HL-60 (cell line): ENCODE measurements at regions not wholly inside any gene's neighbourhood (a gene's known extent, or its start where the extent isn't known, plus 50 kb on each side); places are given as distances from the start of the nearest gene placed in this dataset.

Source experiments
- DNase-seq, 2 experiments: peaks; one replicate each; pipeline ENCODE4 v3.0.0-alpha.2; 2010 to 2020; ENCODE audit warnings: low read depth in 1 of 2, low spot score in 1 of 2
- H3K27ac ChIP-seq: fragments of 250-450 bp; sonication (Bioruptor Pico); replicated peaks from 2 replicates; pipeline ENCODE4 v1.5.1; 2020; ENCODE audit warnings: mild to moderate bottlenecking, moderate library complexity
- H3K27me3 ChIP-seq: fragments of 250-450 bp; sonication (Bioruptor Pico); 2 replicates; pipeline ENCODE4 v1.5.1; 2021; ENCODE audit warnings: mild to moderate bottlenecking, moderate library complexity; ENCODE audit not compliant: insufficient read depth, poor library complexity, severe bottlenecking
- H3K4me3 ChIP-seq: replicated peaks from 2 replicates; pipeline ENCODE4 v1.5.1; 2011; ENCODE audit warnings: mild to moderate bottlenecking, control low read depth, low read length; ENCODE audit not compliant: insufficient read depth
- GABPA ChIP-seq: IDR thresholded peaks from 2 replicates; pipeline ENCODE4 v1.6.1; 2012; ENCODE audit warnings: low read depth
- POLR2AphosphoS5 ChIP-seq: IDR thresholded peaks from 2 replicates; pipeline ENCODE4 v1.6.1; 2012; ENCODE audit warnings: low read depth
- SPI1 ChIP-seq: IDR thresholded peaks from 2 replicates; pipeline ENCODE4 v1.6.1; 2012; ENCODE audit warnings: low read depth, mild to moderate bottlenecking, borderline replicate concordance
- TF ChIP-seq, protein P1 (sequence below): IDR thresholded peaks from one replicate; pipeline ENCODE4 v1.5.1; 2011; ENCODE audit warnings: low read length, control low read depth, inconsistent platforms; ENCODE audit not compliant: insufficient read depth
- TF ChIP-seq, protein P2 (sequence below): IDR thresholded peaks from 2 replicates; pipeline ENCODE4 v1.6.1; 2012; ENCODE audit warnings: low read depth; ENCODE audit not compliant: insufficient replicate concordance

DNA sequence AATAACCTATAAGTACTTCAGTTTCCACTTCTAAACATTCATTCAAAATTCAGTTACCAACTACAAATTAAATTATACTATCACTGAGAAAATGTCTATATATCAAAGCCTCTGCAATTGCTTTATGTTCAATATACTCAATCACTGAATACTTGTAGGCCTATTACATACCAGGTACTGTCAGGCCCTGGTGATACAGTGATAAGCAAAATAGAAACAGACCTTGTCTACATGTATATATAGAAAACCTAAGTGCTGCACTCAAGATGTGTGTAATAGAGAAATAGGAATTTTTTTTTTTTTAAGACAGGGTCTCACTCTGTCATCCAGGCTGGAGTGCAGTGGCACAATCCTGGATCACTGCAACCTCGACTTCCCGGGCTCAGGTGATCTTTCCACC is 53.7 kb upstream of the PHF14 start:
- TF ChIP-seq, protein P1, sequence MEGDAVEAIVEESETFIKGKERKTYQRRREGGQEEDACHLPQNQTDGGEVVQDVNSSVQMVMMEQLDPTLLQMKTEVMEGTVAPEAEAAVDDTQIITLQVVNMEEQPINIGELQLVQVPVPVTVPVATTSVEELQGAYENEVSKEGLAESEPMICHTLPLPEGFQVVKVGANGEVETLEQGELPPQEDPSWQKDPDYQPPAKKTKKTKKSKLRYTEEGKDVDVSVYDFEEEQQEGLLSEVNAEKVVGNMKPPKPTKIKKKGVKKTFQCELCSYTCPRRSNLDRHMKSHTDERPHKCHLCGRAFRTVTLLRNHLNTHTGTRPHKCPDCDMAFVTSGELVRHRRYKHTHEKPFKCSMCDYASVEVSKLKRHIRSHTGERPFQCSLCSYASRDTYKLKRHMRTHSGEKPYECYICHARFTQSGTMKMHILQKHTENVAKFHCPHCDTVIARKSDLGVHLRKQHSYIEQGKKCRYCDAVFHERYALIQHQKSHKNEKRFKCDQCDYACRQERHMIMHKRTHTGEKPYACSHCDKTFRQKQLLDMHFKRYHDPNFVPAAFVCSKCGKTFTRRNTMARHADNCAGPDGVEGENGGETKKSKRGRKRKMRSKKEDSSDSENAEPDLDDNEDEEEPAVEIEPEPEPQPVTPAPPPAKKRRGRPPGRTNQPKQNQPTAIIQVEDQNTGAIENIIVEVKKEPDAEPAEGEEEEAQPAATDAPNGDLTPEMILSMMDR, result no peak
- TF ChIP-seq GABPA, result no peak
- no peak for TF ChIP-seq SPI1
- TF ChIP-seq POLR2AphosphoS5, result no peak
- TF ChIP-seq, protein P2, sequence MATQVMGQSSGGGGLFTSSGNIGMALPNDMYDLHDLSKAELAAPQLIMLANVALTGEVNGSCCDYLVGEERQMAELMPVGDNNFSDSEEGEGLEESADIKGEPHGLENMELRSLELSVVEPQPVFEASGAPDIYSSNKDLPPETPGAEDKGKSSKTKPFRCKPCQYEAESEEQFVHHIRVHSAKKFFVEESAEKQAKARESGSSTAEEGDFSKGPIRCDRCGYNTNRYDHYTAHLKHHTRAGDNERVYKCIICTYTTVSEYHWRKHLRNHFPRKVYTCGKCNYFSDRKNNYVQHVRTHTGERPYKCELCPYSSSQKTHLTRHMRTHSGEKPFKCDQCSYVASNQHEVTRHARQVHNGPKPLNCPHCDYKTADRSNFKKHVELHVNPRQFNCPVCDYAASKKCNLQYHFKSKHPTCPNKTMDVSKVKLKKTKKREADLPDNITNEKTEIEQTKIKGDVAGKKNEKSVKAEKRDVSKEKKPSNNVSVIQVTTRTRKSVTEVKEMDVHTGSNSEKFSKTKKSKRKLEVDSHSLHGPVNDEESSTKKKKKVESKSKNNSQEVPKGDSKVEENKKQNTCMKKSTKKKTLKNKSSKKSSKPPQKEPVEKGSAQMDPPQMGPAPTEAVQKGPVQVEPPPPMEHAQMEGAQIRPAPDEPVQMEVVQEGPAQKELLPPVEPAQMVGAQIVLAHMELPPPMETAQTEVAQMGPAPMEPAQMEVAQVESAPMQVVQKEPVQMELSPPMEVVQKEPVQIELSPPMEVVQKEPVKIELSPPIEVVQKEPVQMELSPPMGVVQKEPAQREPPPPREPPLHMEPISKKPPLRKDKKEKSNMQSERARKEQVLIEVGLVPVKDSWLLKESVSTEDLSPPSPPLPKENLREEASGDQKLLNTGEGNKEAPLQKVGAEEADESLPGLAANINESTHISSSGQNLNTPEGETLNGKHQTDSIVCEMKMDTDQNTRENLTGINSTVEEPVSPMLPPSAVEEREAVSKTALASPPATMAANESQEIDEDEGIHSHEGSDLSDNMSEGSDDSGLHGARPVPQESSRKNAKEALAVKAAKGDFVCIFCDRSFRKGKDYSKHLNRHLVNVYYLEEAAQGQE, result no peak
- Histone ChIP-seq H3K27me3 (no peaks in the 10 kb centered on the region), H3K27ac (no peak overlapping the region), H3K4me3 (no peak overlapping the region)
- no peak for DNase-seq
